Ishikawa (cell line): ENCODE measurements at regions not wholly inside any gene's neighbourhood (a gene's known extent, or its start where the extent isn't known, plus 50 kb on each side); places are given as distances from the start of the nearest gene placed in this dataset.

Experiments
- CEBPB ChIP-seq: IDR thresholded peaks from 2 replicates; pipeline ENCODE4 v1.6.1; 2012
- CREB1 ChIP-seq: IDR thresholded peaks from 2 replicates; pipeline ENCODE4 v1.6.1; 2012; ENCODE audit warnings: low read depth
- EGR1 ChIP-seq: IDR thresholded peaks from 2 replicates; pipeline ENCODE4 v1.6.1; 2012
- EP300 ChIP-seq: IDR thresholded peaks from 2 replicates; pipeline ENCODE4 v1.6.1; 2012; ENCODE audit warnings: borderline replicate concordance
- FOXM1 ChIP-seq: IDR thresholded peaks from 2 replicates; pipeline ENCODE4 v1.6.1; 2012; ENCODE audit warnings: low read depth, borderline replicate concordance
- MAX ChIP-seq: IDR thresholded peaks from 2 replicates; pipeline ENCODE4 v1.6.1; 2012
- NFIC ChIP-seq: IDR thresholded peaks from 2 replicates; pipeline ENCODE4 v1.6.1; 2012
- RAD21 ChIP-seq: IDR thresholded peaks from 2 replicates; pipeline ENCODE4 v1.6.1; 2012; ENCODE audit warnings: low read depth
- TAF1 ChIP-seq: IDR thresholded peaks from 2 replicates; pipeline ENCODE4 v1.6.1; 2012; ENCODE audit warnings: low read depth, mild to moderate bottlenecking
- TCF12 ChIP-seq: IDR thresholded peaks from 2 replicates; pipeline ENCODE4 v1.6.1; 2012; ENCODE audit warnings: low read depth
- TEAD4 ChIP-seq: IDR thresholded peaks from 2 replicates; pipeline ENCODE4 v1.6.1; 2012
- YY1 ChIP-seq: IDR thresholded peaks from 2 replicates; pipeline ENCODE4 v1.6.1; 2012; ENCODE audit warnings: low read depth
- ZBTB7A ChIP-seq: IDR thresholded peaks from 2 replicates; pipeline ENCODE4 v1.6.1; 2012; ENCODE audit warnings: low read depth
- TF ChIP-seq, protein P1 (sequence below): IDR thresholded peaks from 2 replicates; pipeline ENCODE4 v1.6.1; 2012; ENCODE audit warnings: low read depth, mild to moderate bottlenecking
- TF ChIP-seq, protein P2 (sequence below): IDR thresholded peaks from 2 replicates; pipeline ENCODE4 v1.6.1; 2012

DNA sequence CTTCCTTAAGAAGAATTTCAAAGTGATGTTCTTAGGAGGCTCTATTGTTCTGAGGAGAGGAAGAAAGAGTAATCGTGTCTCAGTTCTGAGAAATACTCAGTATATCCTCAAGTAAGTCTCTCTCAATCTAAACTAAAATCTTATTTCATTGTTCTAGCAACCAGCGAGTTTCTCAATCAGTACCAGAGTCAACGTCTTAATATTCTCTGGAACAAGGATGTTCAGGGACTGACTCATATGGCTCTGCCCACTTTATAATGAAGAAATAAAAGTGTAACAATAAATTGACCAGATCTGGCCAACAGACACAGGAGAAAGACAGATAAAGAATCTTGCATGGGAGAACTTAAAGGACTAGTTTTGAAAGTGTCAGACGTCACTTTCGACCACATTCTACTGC, 469.8 kb upstream of the FLRT2 start:
- TF ChIP-seq NFIC = no peak
- TF ChIP-seq, protein P1, sequence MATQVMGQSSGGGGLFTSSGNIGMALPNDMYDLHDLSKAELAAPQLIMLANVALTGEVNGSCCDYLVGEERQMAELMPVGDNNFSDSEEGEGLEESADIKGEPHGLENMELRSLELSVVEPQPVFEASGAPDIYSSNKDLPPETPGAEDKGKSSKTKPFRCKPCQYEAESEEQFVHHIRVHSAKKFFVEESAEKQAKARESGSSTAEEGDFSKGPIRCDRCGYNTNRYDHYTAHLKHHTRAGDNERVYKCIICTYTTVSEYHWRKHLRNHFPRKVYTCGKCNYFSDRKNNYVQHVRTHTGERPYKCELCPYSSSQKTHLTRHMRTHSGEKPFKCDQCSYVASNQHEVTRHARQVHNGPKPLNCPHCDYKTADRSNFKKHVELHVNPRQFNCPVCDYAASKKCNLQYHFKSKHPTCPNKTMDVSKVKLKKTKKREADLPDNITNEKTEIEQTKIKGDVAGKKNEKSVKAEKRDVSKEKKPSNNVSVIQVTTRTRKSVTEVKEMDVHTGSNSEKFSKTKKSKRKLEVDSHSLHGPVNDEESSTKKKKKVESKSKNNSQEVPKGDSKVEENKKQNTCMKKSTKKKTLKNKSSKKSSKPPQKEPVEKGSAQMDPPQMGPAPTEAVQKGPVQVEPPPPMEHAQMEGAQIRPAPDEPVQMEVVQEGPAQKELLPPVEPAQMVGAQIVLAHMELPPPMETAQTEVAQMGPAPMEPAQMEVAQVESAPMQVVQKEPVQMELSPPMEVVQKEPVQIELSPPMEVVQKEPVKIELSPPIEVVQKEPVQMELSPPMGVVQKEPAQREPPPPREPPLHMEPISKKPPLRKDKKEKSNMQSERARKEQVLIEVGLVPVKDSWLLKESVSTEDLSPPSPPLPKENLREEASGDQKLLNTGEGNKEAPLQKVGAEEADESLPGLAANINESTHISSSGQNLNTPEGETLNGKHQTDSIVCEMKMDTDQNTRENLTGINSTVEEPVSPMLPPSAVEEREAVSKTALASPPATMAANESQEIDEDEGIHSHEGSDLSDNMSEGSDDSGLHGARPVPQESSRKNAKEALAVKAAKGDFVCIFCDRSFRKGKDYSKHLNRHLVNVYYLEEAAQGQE = no peak

DNA sequence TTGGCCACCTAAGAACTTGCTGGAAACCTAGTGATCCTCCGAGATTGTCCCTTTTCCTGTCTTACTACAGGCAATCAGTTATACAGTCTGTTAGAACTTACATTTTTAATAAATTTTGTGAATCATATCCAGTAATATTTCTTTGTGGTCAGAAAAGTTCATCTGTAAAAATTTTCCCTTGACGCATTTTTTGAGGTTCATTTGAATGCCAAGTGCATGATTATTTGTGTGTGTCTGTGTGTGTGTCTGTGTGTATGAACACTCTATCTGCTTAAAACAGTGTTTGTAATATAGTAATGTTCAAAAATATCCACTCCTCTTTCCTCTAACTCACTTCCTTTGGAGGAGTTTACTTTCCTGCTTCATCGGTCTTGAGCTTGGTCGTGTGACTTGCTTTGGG, 468.7 kb upstream of the FLRT2 start:
- TF ChIP-seq, protein P1 = no peak

DNA sequence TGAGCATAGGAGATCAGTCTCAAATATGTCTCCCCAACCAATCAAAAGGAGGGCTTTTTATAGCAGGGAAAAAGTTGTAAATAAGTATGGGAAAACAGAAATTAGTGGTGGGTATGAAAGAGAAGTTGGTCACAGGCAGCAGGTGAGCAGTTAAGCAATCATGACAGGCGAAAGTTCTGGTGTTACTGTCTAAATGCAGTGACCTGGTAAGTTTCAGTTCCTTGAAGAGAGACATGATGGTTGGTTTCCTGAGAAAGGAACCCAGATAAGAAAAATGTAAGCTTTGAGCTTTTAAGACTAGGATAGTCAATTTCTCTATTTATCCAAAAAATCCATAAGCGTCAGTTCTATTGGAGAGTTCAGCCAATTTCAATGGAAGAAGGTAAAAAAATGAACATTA, 466.2 kb upstream of the FLRT2 start:
- TF ChIP-seq MAX (no peak), EP300 (no peak), EGR1 (no peak), TCF12 (no peak), ZBTB7A (no peak), FOXM1 (no peak)
- TF ChIP-seq, protein P2, sequence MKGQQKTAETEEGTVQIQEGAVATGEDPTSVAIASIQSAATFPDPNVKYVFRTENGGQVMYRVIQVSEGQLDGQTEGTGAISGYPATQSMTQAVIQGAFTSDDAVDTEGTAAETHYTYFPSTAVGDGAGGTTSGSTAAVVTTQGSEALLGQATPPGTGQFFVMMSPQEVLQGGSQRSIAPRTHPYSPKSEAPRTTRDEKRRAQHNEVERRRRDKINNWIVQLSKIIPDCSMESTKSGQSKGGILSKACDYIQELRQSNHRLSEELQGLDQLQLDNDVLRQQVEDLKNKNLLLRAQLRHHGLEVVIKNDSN = no peak
- TF ChIP-seq, protein P1 = no peak

DNA sequence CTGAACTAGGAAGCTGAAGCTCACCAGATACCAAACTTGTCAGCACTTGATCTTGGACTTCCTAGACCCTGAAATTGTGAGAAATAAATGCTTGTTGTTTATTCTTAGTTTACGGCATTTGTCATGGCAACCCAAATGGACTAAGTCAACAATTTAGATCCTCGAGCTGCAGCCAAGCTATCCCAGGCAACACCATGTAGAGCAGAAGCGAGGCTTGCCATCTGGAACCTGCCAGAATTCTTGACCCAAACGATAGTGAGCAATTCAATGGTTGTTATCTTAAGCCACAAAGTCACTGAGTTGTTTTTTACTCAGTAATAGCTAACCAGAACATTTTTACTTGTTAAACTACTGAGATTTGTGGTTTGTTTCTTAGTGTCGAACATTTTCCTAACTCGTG, 458.5 kb upstream of the FLRT2 start:
- no peak for TF ChIP-seq TAF1
- TF ChIP-seq, protein P2 = no peak
- no peak for TF ChIP-seq ZBTB7A
- no peak for TF ChIP-seq CREB1
- no peak for TF ChIP-seq EGR1
- no peak for TF ChIP-seq TEAD4
- TF ChIP-seq EP300 = no peak
- no peak for TF ChIP-seq YY1

GRCh38 chr14:85074955-85075354, 455.0 kb upstream of the FLRT2 start:
- TF ChIP-seq, protein P1 = no peak
- TF ChIP-seq ZBTB7A (no peak), TEAD4 (no peak), YY1 (no peak), EP300 (no peak), MAX (no peak), FOXM1 (no peak), TAF1 (no peak), CEBPB (no peak), EGR1 (no peak), RAD21 (no peak), CREB1 (no peak), NFIC (no peak), TCF12 (no peak)
- TF ChIP-seq, protein P2 = no peak
